Amniotic epithelial cell (primary cell): ENCODE measurements at regions not wholly inside any gene's neighbourhood (a gene's known extent, or its start where the extent isn't known, plus 50 kb on each side); places are given as distances from the start of the nearest gene placed in this dataset.
"Not testable (repeated sequence)": the region's sequence is repeated elsewhere in the genome, so short reads cannot be mapped to it uniquely, and the experiment has no call there.

Experiments
- DNase-seq: peaks from one replicate; pipeline ENCODE4 v3.0.0-alpha.2; 2010; ENCODE audit warnings: low read depth

DNA sequence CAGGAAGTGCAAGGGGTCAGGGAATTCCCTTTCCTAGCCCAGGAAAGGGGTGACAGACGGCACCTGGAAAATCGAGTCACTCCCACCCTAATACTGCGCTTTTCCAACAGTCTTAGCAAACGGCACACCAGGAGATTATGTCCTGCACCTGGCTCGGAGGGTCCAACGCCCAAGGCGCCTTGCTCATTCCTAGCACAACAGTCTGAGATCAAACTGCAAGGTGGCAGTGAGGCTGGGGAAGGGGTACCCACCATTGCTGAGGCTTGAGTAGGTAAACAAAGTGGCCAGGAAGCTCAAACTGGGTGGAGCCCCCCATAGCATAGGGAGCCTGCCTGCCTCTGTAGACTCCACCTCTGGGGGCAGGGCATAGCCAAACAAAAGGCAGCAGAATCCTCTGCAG lies 618.5 kb upstream of the LRRN3 start:
- DNase-seq: not testable (repeated sequence)

DNA sequence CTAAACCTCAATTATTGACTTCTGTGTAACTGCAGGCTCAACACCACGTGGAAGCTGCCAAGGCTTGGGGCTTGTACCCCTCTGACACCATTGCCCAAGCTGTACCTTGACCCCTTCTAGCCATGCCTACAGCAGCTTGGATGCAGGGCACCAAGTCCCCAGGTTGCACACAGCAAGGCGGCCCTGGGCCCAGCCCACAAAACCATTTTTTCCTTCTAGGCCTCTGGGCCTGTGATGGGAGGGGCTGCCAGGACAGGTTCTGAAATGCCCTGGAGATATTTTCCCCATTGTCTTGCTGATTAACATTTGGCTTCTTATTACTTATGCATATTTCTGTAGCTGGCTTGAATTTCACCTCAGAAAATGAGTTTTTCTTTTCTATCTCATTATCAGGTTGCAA lies 610.0 kb upstream of the LRRN3 start:
- no peak for DNase-seq

GRCh38 chr7:110483553-110483952 lies 607.4 kb upstream of the LRRN3 start:
- no peak for DNase-seq

DNA sequence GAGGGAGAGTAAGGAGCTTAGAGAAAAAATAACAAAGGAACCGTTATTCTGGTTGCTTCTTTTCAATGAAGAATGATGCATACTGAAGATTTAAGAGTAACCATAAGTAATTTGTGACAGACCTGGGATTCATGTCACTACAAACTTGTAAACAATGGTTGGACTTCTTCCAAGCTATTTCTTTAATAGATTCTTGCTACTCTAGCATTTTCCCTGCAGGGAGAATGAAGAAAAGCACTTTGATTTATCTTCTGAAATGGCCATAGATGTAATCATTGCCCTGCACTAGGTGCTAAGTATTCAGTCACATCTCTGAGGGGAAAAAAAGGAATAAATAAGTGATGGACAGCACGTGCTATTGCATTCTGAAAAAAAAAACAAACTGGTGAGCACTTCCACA lies 606.6 kb upstream of the LRRN3 start:
- DNase-seq: no peak

DNA sequence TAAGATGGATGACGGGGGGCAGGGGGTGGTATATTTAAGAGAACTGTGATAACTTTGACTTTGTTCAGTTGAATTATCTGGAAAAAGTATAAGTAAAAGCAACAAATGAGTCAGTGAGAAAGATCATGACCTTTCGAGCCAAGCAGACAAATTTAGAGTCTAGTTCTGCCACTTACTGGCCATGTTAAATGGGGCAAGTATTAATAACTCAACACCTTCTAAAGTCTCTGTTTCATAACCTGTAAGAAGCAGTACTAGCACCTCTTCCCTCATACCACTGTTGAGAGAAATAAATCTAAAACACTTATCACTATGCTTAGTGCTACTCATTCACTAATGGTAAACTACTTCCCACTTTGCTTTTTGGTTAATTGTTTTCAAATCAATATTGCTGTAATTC lies 604.4 kb upstream of the LRRN3 start:
- no peak for DNase-seq

DNA sequence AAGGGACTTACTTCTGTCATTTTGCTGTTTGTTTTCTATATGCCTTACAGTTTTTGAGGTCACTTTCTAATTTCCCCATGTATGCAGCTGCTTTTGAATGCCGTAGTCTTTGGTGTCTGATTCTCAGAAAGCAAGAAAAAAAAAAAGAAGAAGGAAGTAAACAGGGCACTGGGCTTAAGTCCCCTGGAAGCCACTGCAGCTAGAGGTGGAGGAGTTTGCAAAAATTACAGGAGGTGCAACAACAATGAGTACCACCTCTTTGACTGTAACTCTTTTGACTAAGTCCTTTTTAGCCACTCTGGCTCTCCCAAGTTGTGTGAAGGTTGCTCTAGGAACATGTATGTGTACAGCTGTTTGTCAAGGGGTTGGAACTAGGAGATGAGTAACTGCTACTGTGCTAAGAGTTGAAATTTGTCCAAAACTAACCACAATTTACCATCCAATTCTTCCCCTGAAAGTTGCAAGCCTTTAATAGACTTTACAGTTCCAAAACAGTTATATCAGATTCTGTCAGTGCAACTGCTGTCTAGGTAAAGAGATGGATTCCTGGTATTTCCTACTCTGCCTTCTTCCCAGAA lies 588.0 kb upstream of the LRRN3 start:
- DNase-seq: peak; percentile 2

DNA sequence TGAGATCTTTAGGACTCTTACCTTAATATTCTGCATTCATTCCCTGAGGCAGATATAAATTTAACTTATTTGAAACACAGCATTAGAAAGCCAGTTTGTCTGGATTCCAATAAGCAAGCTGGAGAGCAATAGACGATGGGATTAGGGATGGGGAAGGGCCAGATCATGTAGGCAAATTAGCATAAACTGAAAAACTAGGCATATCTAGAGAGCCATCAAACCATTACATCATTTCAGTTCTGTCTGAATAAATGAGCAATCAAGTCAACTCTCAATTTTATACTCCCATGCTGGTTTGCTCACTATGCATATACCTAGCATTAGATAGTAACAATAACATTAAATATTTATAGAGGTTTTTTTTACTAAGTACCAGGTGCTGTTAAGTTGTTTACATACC lies 583.6 kb upstream of the LRRN3 start:
- DNase-seq: no peak

DNA sequence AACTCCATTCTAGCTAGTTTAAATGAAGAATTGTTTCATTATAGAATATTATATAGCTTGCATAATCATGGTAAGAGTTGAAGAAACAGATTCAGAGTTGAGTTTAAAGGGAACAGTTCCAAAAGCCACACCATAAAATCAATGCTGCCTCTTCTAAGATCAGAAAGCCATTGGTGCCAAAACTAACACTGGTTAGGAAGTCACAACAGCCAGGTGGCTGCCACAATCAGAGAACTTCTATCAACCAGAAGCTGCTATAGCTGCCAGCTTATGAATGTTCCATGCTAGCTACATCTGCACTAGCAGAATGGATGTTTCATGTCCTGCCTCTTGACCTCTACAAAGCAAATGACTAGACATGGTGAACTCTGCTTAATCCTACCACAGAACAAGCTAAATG lies 583.1 kb upstream of the LRRN3 start:
- DNase-seq: no peak

- not testable (repeated sequence) for DNase-seq
These were observed 575.9 kb upstream of the LRRN3 start for GRCh38 chr7:110514975-110515551.

GRCh38 chr7:110519851-110520250 lies 571.1 kb upstream of the LRRN3 start:
- DNase-seq: no peak

DNA sequence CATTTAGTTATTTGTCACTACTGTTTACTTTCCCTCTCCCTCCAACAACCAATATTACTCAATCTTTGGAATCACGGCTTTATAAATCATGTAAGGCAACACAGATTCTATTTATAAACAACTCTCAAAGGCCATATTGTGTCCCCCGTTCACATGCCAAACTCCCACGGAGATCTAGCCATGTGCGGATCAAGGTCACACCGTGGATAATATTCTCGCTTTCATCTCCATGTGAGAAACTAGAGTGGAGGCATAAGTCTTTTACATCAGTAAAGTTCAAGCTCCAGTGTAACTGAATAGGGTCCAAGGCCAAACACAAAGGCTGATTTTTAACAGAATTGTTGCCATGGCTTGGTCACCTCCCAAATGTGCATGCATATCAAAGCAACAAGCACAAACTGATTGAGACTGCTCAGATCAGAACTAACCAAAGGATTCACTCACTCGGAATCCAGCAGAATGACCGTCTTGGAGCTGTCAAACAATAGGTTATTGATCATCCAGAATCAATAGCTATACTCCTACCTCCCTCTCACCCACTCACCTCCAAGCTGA lies 569.5 kb upstream of the LRRN3 start:
- no peak for DNase-seq

DNA sequence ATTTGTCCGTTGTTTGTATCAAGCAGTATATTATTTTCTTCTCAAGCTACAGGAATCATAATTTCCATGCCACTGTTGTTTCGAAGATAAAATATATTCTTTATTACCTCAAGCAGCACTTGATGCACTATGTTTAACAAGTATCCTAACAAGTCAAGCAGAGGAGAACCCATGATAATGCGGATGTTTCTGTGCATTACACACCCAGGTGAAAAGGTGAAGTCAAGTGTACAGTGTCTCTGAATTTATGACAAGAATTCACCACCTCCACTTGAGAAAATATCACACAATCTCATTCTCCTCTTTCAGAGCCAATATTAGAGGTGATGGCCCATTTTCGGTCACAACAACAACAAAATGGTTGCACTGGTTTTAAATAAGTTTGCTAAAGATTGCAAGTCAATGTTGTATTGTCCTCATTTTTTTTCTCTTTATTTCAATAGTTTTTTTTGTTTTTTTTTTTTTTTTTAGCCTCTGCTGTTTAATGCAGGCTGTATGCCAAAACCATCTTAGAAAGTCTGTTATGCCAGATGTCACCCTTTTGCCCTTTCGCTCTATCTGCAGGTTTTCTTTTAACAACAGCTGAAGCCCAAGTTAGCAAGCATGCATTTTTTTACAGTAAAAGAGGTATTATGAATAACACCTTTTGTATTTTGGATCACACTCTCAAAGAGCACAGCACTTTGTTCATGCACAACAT lies 568.7 kb upstream of the LRRN3 start:
- DNase-seq: no peak

- DNase-seq: no peak
These were observed 568.1 kb upstream of the LRRN3 start for GRCh38 chr7:110522761-110523200.

- no peak for DNase-seq
These were observed 561.8 kb upstream of the LRRN3 start for GRCh38 chr7:110529175-110529574.

DNA sequence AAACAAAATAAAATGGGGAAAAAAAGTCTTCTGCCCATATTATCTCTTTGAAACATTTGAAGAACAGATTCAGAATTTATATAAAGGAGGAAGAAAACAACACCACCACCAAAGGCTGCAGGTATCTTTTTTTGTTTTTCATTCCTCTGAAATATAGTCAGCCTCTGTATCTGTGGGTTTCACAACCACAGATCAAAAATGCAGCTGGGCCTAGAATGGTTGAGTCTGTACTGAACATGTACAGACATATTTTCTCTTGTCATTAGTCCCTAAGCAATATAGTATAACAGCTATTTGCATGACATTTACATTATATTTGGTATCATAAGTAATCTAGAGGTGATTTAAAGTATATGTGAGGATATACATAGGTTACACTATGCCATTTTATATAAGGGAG lies 559.7 kb upstream of the LRRN3 start:
- peak; percentile 4 for DNase-seq

DNA sequence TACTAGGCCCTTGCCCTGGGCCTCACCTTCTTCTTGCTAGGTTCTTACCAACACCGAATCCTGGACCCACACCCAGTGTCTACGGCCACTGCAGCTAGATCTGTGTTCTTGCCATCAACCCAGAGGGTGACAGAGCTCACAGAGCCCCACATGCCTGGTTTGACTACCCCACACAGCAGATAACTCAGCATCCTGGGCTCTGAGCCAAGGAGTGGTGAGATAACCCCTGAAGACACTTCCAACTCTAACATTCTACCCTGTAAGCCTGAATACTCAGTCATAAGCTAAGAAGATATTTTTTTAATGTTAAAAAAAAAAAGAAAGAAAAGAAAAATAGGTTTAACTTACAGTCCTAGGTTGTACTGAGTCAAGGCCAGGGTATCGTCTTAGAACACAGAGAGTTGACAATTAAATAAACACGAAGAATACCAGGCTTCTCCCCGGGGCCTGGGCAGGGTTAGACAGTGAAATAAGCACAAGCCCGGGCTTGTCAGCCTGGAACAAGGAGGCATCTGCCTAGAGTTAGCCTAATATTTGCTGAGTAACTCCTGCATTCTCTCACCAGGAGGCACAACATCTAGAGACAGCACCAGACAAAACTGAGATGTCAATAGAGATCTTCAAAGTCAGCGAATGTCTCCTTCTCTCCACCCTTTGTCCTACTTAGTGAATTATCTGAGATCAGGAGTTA lies 556.5 kb upstream of the LRRN3 start:
- DNase-seq: peak; percentile 59

DNA sequence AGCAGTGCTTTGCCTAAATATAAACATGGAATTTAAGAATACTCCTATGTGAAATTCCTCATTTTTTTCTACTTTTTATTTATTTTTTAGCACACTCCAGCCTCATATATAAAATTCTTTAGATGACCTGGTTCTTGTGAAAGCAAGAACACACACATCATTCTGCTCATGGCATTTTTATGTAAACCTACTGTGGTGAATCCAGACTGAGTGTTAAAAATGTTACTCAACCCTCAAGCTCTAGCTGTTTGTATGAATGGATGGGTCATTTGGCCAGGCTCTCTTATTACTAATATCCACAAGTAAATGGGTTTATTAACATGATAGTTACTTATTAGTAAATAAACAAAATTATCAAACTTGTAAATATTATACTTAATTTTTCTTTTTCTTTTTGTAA lies 551.7 kb upstream of the LRRN3 start:
- DNase-seq: peak; percentile 9

DNA sequence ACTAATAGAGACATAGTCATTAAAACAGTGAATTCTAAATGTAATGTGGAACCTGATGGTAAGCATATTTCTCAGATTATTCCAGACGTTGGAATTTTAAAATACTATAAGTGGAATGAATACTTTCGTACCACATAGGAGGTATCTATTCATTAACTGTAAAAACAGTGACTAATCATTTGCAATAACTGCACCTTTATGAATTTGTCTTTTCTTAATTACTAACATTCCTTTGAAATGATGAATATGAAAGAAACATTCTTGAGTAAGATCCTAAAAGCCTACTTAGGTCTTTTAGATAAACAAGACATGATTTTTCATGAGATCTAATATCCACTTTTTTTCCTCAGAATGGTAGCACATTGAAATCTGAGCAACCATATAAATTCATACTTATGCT lies 549.0 kb upstream of the LRRN3 start:
- DNase-seq: no peak

DNA sequence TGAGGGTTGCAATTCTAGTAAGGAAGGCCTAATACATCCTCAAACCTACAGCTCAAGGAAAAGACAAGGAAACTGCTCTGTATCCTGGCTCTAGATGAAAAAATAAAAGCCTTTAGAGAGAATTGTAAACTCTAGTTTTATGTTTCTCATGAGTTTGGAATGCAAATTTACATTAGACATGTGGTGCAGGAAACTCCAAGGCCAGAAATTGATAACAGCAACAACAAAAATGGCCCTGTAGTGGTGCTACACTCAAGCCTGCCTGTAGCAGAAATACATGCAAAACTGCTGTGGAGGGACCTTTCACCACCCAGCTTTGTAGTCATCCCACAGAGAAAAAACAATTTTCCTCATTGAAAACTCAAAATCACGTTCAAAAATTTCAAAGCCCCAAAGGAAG lies 546.7 kb upstream of the LRRN3 start:
- no peak for DNase-seq

DNA sequence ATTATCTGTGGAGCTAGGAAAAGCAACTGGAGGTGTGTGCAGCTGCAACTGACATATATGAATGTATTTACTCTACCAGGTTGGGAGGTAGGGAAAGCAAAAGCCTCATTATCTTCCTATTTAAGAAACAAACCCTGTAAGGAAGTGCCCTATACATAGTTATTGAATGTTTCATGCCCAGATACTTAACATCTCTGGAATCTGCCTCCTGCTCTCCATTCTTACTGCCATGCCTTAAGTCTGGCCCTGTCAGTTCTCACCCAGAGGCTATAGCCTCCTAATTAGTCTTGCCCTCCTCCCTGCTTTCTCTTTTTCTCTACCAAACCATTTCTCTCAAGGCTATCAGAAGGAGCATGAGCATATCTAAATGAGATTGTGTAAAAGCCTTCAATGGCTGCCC lies 542.6 kb upstream of the LRRN3 start:
- DNase-seq: no peak

DNA sequence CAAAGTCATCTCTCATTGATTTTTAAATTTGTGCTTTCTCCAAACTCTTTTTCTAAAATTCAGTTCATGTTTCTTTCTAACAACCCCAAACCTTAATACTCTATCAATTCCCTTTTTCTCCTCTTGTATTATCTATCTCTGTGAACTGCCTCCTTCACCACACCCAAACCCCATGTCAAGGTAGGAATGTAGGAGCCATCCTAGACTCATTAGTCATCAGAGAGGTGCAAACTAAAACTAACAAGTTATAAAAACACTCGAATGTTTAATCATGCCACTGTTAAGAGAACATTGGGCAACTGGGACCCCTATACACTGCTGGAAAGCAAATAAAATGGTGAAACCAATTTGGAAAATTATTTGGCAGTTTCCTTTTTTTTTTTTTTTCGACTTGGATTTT lies 533.8 kb upstream of the LRRN3 start:
- no peak for DNase-seq

DNA sequence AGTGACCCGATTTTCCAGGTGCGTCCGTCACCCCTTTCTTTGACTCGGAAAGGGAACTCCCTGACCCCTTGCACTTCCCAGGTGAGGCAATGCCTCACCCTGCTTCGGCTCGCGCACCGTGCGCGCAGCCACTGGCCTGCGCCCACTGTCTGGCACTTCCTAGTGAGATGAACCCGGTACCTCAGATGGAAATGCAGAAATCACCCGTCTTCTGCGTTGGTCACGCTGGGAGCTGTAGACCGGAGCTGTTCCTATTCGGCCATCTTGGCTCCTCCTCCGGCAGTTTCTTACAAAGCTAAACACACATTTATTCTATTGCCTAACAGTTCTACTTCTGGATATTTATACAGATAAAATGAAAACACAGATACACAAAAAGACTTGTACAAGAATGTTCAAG lies 527.6 kb upstream of the LRRN3 start:
- DNase-seq: not testable (repeated sequence)

DNA sequence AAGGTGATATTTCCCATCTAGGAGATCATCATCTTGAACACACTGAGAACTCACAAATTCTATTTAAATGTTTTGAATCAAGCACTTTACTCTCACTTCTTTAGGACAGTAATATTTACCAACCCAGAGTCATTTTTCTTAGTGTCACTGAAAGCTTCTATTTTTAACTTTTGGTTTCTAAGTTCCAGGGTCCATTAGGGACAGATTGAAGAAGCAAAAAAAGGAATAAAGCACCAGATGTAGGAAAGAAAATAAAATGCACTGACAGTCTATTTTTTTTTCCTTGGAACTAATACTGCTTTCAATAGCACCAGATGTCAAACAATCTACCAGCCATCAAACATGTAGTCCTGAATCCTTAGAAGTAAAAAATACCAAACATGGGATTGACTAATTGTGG lies 526.7 kb upstream of the LRRN3 start:
- DNase-seq: no peak
